Calu3 (cell line): ENCODE measurements at regions not wholly inside any gene's neighbourhood (a gene's known extent, or its start where the extent isn't known, plus 50 kb on each side); places are given as distances from the start of the nearest gene placed in this dataset.

Experiments used
- BruUV-seq: library from RNA; stranded (reverse); fragments of 400-500 nt; replicated peaks from 2 replicates; lab custom pipeline; 2021; lab: Mats Ljungman, UMichigan
- CTCF ChIA-PET: fragments of 300-600 bp; sonication (Branson Sonifier 250); formaldehyde crosslinking; loops from one replicate; lab custom pipeline; 2022; ENCODE audit warnings: antibody characterized with exemption; lab: Charles Lee
- DNase-seq: peaks from one replicate; pipeline ENCODE4 v3.0.0; 2022
- H3K27ac Mint-ChIP-seq: one replicate; pipeline ENCODE4 v1.8.0; 2022; ENCODE audit warnings: mixed read lengths; ENCODE audit not compliant: unreplicated experiment
- H3K27me3 Mint-ChIP-seq: one replicate; pipeline ENCODE4 v1.8.0; 2022; ENCODE audit warnings: mixed read lengths; ENCODE audit not compliant: unreplicated experiment
- H3K36me3 Mint-ChIP-seq: one replicate; pipeline ENCODE4 v1.8.0; 2022; ENCODE audit warnings: mild to moderate bottlenecking, moderate library complexity, mixed read lengths; ENCODE audit not compliant: insufficient read depth, unreplicated experiment
- H3K4me1 Mint-ChIP-seq: one replicate; pipeline ENCODE4 v1.8.0; 2022; ENCODE audit warnings: mild to moderate bottlenecking, low read depth, mixed read lengths; ENCODE audit not compliant: unreplicated experiment
- H3K4me3 Mint-ChIP-seq: one replicate; pipeline ENCODE4 v1.8.0; 2022; ENCODE audit warnings: mild to moderate bottlenecking, low read depth, moderate library complexity, mixed read lengths; ENCODE audit not compliant: unreplicated experiment
- H3K9me3 Mint-ChIP-seq: one replicate; pipeline ENCODE4 v1.8.0; 2022; ENCODE audit warnings: low read depth, mixed read lengths; ENCODE audit not compliant: unreplicated experiment
- CTCF ChIP-seq: fragments of 200-600 bp; IDR thresholded peaks from one replicate; pipeline ENCODE4 v1.8.0; 2022; ENCODE audit warnings: antibody characterized with exemption; ENCODE audit not compliant: unreplicated experiment
- intact Hi-C: fragments of 100-400 bp; cut with micrococcal nuclease; formaldehyde crosslinking; loops from one replicate; pipeline ENCODE4 v1.10.0; 2022; ENCODE audit not compliant: unreplicated experiment

GRCh38 chr18:28576941-28577340 lies 400.0 kb upstream of the CDH2 start:
- no peak for TF ChIP-seq CTCF
- Mint-ChIP-seq H3K4me3 (no peak overlapping the region), H3K27ac (no peak overlapping the region), H3K4me1 (no peaks in the 10 kb centered on the region), H3K36me3 (no peaks in the 10 kb centered on the region), H3K27me3 (no peaks in the 10 kb centered on the region), H3K9me3 (no peaks in the 10 kb centered on the region)
- CTCF ChIA-PET = no interaction called here
- intact Hi-C loops = no loop called here
- BruUV-seq = no TSS peak
- no peak for DNase-seq

- H3K9me3 Mint-ChIP-seq = no peaks in the 10 kb centered on the region
- no peak for DNase-seq
- H3K4me3 Mint-ChIP-seq = no peak overlapping the region
- no peak for TF ChIP-seq CTCF
- intact Hi-C loops = no loop called here
- H3K27me3 Mint-ChIP-seq = no peaks in the 10 kb centered on the region
- H3K4me1 Mint-ChIP-seq = no peaks in the 10 kb centered on the region
- CTCF ChIA-PET = no interaction called here
- no TSS peak for BruUV-seq
- H3K27ac Mint-ChIP-seq = no peak overlapping the region
- no peaks in the 10 kb centered on the region for H3K36me3 Mint-ChIP-seq
These were observed 398.2 kb upstream of the CDH2 start for GRCh38 chr18:28575123-28575522.

- H3K4me1 Mint-ChIP-seq = no peaks in the 10 kb centered on the region
- intact Hi-C loops = no loop called here
- H3K27ac Mint-ChIP-seq = no peak overlapping the region
- no peaks in the 10 kb centered on the region for H3K27me3 Mint-ChIP-seq
- no peak overlapping the region for H3K4me3 Mint-ChIP-seq
- DNase-seq = no peak
- no TSS peak for BruUV-seq
- no peak for TF ChIP-seq CTCF
- H3K9me3 Mint-ChIP-seq = no peaks in the 10 kb centered on the region
- CTCF ChIA-PET = interaction anchor here (0.7 kb wide), 1 partner anchor 1677 kb away, joined by 3 read pairs; no protein-coding TSS in a partner anchor
- no peaks in the 10 kb centered on the region for H3K36me3 Mint-ChIP-seq
These were observed 397.2 kb upstream of the CDH2 start for GRCh38 chr18:28574175-28574574.

GRCh38 chr18:28571929-28572328 lies 395.0 kb upstream of the CDH2 start:
- CTCF ChIA-PET = interaction anchor here (0.7 kb wide), 1 partner anchor 48 kb away, joined by 3 read pairs; no protein-coding TSS in a partner anchor
- no peaks in the 10 kb centered on the region for H3K9me3 Mint-ChIP-seq
- H3K27ac Mint-ChIP-seq = no peak overlapping the region
- no peaks in the 10 kb centered on the region for H3K4me1 Mint-ChIP-seq
- DNase-seq = no peak
- BruUV-seq = no TSS peak
- TF ChIP-seq CTCF = no peak
- intact Hi-C loops = no loop called here
- no peaks in the 10 kb centered on the region for H3K27me3 Mint-ChIP-seq
- no peaks in the 10 kb centered on the region for H3K36me3 Mint-ChIP-seq
- H3K4me3 Mint-ChIP-seq = no peak overlapping the region

- no TSS peak for BruUV-seq
- H3K4me3 Mint-ChIP-seq = no peak overlapping the region
- no peak for TF ChIP-seq CTCF
- no peaks in the 10 kb centered on the region for H3K9me3 Mint-ChIP-seq
- no peaks in the 10 kb centered on the region for H3K27me3 Mint-ChIP-seq
- H3K36me3 Mint-ChIP-seq = no peaks in the 10 kb centered on the region
- no peaks in the 10 kb centered on the region for H3K4me1 Mint-ChIP-seq
- CTCF ChIA-PET = no interaction called here
- intact Hi-C loops = no loop called here
- DNase-seq = no peak
- H3K27ac Mint-ChIP-seq = no peak overlapping the region
These were observed 383.4 kb upstream of the CDH2 start for GRCh38 chr18:28560331-28560730.
